ENCODE measurements at regions not wholly inside any gene's neighbourhood (a gene's known extent, or its start where the extent isn't known, plus 50 kb on each side); places are given as distances from the start of the nearest gene placed in this dataset.

DNA sequence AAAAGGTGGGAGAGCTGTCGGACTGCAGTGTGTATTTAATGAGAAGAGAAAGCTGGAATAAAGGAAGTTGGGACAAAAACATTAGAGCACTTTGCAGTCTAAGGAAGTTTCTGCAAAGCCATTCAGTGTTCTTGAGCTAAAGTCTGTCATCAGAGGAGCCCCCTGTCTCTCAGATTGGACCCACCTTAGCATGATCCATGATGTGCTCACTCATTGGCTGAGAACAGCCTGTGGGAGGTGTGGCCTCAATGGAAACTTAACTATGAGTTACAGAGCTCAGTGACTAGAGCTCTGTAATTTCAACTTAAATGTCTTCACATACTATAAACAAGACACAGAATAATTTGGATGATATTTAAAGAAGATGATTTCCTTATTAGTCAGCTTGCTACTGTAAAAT lies 437.0 kb downstream of the BTBD3 start:
- DNase-seq (ENCODE audit: low read depth) (no peak), FAIRE-seq (no peak)
- H3K36me3 Mint-ChIP-seq (ENCODE audit: low read depth, unreplicated experiment) = no peaks in the 10 kb centered on the region
- Histone ChIP-seq H3K9me3 (ENCODE audit: insufficient read depth, low read depth, low read length) (no peaks in the 10 kb centered on the region), H2AFZ (ENCODE audit: low read depth, low read length) (no peak overlapping the region), H3K4me3 (ENCODE audit: insufficient read depth, low read depth, low read length) (no peak overlapping the region), H3K27me3 (ENCODE audit: insufficient read depth, low read length) (no peaks in the 10 kb centered on the region), H3K4me1 (ENCODE audit: insufficient read depth, low read length) (no peaks in the 10 kb centered on the region), H3K9ac (ENCODE audit: low read length) (no peak overlapping the region), H3K36me3 (ENCODE audit: insufficient read depth, low read length) (no peaks in the 10 kb centered on the region), H3K79me2 (ENCODE audit: insufficient read depth, low read length) (no peaks in the 10 kb centered on the region), H3K27ac (ENCODE audit: low read depth, low read length) (no peak overlapping the region), H3K4me2 (ENCODE audit: low read length) (no peak overlapping the region), H4K20me1 (ENCODE audit: insufficient read depth, low read length) (no peaks in the 10 kb centered on the region)
- no peaks in the 10 kb centered on the region for H3K9me3 Mint-ChIP-seq (ENCODE audit: unreplicated experiment)
- TF ChIP-seq EZH2 (IDR thresholded peaks at IDR 0.05; ENCODE audit: insufficient read depth, low read length) (no peak), CTCF (IDR thresholded peaks at IDR 0.05; ENCODE audit: insufficient read depth, low read depth, low read length) (no peak)
- H3K4me1 Mint-ChIP-seq (ENCODE audit: low read depth, unreplicated experiment) = no peaks in the 10 kb centered on the region
- H3K27ac Mint-ChIP-seq (ENCODE audit: unreplicated experiment) = no peak overlapping the region
- no peak overlapping the region for H3K4me3 Mint-ChIP-seq (ENCODE audit: unreplicated experiment)
- no peaks in the 10 kb centered on the region for H3K27me3 Mint-ChIP-seq (ENCODE audit: low read depth, unreplicated experiment)

DNA sequence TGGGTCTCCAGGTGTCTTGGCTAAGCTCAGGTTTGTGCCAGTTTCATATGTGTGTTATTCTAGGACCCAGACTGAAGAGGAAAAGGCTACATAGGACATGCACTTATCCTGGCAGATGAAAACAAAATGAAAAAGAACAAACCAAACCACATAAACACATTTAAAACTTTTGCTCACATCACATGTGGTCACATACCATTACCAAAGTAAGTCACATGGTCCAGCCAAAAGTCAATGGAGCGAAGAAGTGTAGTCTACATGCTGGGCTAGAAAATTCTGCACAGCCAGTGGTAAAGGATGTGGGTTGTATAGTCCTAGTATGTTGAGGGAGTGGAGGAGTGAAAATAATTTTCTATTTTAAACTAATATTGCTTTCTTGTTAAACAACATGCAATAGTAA lies 437.5 kb downstream of the BTBD3 start:
- H3K4me2 ChIP-seq (ENCODE audit: low read length) = no peak overlapping the region
- no peak for FAIRE-seq
- Mint-ChIP-seq H3K27ac (ENCODE audit: unreplicated experiment) (no peak overlapping the region), H3K27me3 (ENCODE audit: low read depth, unreplicated experiment) (no peaks in the 10 kb centered on the region), H3K9me3 (ENCODE audit: unreplicated experiment) (no peaks in the 10 kb centered on the region), H3K4me3 (ENCODE audit: unreplicated experiment) (no peak overlapping the region), H3K36me3 (ENCODE audit: low read depth, unreplicated experiment) (no peaks in the 10 kb centered on the region), H3K4me1 (ENCODE audit: low read depth, unreplicated experiment) (no peaks in the 10 kb centered on the region)
- H3K9me3 ChIP-seq (ENCODE audit: insufficient read depth, low read depth, low read length) = no peaks in the 10 kb centered on the region
- H3K27ac ChIP-seq (ENCODE audit: low read depth, low read length) = no peak overlapping the region
- no peaks in the 10 kb centered on the region for H3K27me3 ChIP-seq (ENCODE audit: insufficient read depth, low read length)
- no peak overlapping the region for H2AFZ ChIP-seq (ENCODE audit: low read depth, low read length)
- no peak overlapping the region for H3K9ac ChIP-seq (ENCODE audit: low read length)
- no peak overlapping the region for H3K4me3 ChIP-seq (ENCODE audit: insufficient read depth, low read depth, low read length)
- TF ChIP-seq EZH2 (IDR thresholded peaks at IDR 0.05; ENCODE audit: insufficient read depth, low read length) = no peak
- TF ChIP-seq CTCF (IDR thresholded peaks at IDR 0.05; ENCODE audit: insufficient read depth, low read depth, low read length) = no peak
- no peaks in the 10 kb centered on the region for H3K4me1 ChIP-seq (ENCODE audit: insufficient read depth, low read length)
- no peaks in the 10 kb centered on the region for H3K36me3 ChIP-seq (ENCODE audit: insufficient read depth, low read length)
- no peaks in the 10 kb centered on the region for H4K20me1 ChIP-seq (ENCODE audit: insufficient read depth, low read length)
- DNase-seq (ENCODE audit: low read depth) = no peak
- no peaks in the 10 kb centered on the region for H3K79me2 ChIP-seq (ENCODE audit: insufficient read depth, low read length)

- no peak for DNase-seq (ENCODE audit: low read depth)
- FAIRE-seq = no peak
- H3K27me3 Mint-ChIP-seq (ENCODE audit: low read depth, unreplicated experiment) = no peaks in the 10 kb centered on the region
Observed at GRCh38 chr20:12358006-12358654, 440.4 kb downstream of the BTBD3 start.

More at GRCh38 chr20:12358006-12358654, 440.4 kb downstream of the BTBD3 start:
- H3K4me1 ChIP-seq (ENCODE audit: insufficient read depth, low read length) = no peaks in the 10 kb centered on the region
- no peak overlapping the region for H3K27ac ChIP-seq (ENCODE audit: low read depth, low read length)
- Mint-ChIP-seq H3K9me3 (ENCODE audit: unreplicated experiment) (no peaks in the 10 kb centered on the region), H3K27ac (ENCODE audit: unreplicated experiment) (no peak overlapping the region), H3K4me1 (ENCODE audit: low read depth, unreplicated experiment) (no peaks in the 10 kb centered on the region), H3K36me3 (ENCODE audit: low read depth, unreplicated experiment) (no peaks in the 10 kb centered on the region), H3K4me3 (ENCODE audit: unreplicated experiment) (no peak overlapping the region)
- H3K4me3 ChIP-seq (ENCODE audit: insufficient read depth, low read depth, low read length) = no peak overlapping the region
- no peaks in the 10 kb centered on the region for H3K27me3 ChIP-seq (ENCODE audit: insufficient read depth, low read length)
- no peak overlapping the region for H3K9ac ChIP-seq (ENCODE audit: low read length)
- H3K36me3 ChIP-seq (ENCODE audit: insufficient read depth, low read length) = no peaks in the 10 kb centered on the region
- no peak overlapping the region for H3K4me2 ChIP-seq (ENCODE audit: low read length)
- TF ChIP-seq CTCF (IDR thresholded peaks at IDR 0.05; ENCODE audit: insufficient read depth, low read depth, low read length) (no peak), EZH2 (IDR thresholded peaks at IDR 0.05; ENCODE audit: insufficient read depth, low read length) (no peak)
- no peaks in the 10 kb centered on the region for H3K79me2 ChIP-seq (ENCODE audit: insufficient read depth, low read length)
- H4K20me1 ChIP-seq (ENCODE audit: insufficient read depth, low read length) = no peaks in the 10 kb centered on the region
- no peaks in the 10 kb centered on the region for H3K9me3 ChIP-seq (ENCODE audit: insufficient read depth, low read depth, low read length)
- no peak overlapping the region for H2AFZ ChIP-seq (ENCODE audit: low read depth, low read length)
